HG03439 (cell line): ENCODE measurements at regions not wholly inside any gene's neighbourhood (a gene's known extent, or its start where the extent isn't known, plus 50 kb on each side); places are given as distances from the start of the nearest gene placed in this dataset.

Experiments
- ATAC-seq: cut with Tn5 transposase; IDR thresholded peaks from one replicate; pipeline ENCODE4 v1.9.1; 2021; ENCODE audit warnings: mild to moderate bottlenecking, moderate library complexity; ENCODE audit not compliant: unreplicated experiment

DNA sequence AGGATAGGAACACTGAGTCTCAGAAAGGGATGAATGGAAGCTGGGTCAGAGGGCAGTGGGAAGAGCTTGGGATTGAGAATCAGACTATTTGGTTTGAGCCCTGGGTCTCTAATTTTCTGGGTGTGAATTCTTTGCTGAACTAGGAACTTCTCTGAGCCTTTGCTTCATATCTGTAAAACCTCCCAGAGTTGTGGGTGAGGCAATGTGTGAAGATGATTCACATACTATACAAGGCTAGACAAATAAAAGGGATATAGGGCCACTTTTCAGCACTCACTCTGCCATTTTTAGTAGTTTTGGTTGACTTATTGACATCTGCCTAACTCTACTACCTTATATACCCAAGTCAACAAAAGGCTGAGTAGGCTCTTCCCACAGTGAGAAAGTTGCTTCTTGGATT is 77.7 kb upstream of the JUN start:
- ATAC-seq, result no peak

DNA sequence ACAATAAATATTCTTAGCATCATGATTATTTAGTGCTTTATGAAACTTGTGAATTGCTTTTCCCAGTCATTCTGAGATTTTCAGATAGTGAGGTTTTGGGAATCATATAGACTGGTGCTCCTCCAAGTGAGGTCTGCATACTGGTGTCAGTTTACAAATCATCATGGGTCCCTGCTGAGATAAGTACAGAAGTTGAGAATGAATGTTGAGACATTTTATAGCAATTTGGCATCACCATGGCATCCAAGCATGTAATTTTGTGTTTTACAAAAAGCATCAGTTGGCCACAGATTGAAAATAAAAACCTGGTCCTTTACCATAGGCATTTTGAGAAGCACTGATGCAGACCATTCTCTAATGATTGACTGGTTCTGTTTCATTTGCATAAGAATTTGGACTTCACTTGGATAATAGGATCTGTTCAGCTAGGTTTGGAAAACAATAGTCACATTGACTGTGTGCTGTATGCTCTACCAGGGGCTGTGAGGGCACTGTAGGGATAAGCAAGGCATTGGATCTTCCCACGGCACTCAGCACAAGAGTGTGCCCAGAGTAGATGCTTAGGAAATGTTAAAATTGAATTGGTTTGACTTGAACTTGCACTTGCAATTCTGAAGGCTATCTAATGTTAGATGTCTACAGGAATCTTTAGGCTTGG is 79.0 kb upstream of the JUN start:
- ATAC-seq, result no peak

DNA sequence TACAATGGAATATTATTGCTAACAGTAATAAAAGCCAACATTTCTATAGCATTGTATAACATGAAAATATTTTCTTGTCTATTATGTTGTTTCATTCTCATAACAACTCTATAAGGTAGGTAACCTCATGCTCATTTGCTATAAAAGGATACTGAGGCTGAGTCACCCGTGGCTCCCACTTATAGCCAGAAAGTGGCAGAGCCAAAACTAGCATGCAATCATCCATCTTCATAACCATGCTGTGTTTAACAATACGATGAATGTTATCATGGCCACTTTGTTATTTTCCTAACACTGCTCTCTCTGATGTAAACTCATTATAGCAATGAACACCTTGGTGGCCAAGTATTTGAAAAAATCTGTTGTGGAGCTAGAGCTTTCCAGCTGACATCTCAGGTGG is 80.8 kb upstream of the JUN start:
- no peak for ATAC-seq

DNA sequence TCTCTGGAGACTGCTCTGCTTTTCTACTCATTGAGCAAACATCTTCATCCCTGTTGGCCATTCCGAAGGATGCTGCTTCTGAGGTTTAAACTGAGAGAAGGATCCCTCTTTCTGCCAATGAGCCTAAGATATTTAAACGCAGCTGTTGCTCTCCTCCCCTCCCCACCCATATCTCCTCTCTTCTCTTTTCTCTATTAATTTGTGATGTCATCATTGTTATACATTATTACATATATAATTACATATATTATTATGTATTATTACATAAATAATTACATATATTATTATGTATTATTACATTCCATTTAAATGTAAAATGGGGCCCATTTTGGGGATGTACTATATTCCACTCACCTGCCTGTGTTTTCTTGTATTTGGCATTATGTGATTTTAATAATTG is 82.7 kb upstream of the JUN start:
- no peak for ATAC-seq

DNA sequence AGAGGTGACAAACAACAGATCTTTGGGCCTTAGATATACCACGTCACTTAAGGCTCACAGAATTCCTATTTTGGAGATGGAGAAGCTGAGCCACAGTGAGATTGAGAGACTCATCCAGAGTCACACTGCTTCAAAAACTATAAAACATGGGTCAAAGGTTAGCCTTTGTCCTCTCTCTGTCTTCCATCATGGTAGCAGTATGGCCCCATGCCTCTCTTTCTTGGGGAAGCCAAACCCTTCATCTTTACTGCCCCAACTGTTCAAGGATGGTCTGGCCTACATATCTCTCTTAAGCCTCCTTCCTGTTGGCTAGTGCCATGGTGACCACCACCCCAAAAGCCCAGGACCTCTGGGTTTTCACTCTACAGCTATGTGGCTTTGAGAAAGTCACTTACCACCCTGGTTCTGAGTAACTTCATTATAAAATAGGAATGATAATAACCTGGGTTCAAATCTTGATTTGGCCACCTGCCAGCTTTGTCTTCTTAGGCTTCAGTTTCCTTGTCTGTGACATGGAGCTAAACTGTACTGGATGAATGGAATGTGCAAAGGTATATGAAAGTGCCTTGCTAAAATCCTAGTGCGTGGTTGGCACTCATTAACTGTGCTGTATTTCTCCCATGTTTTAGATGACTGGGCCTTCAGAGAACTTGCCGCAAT is 85.9 kb upstream of the JUN start:
- no peak for ATAC-seq

DNA sequence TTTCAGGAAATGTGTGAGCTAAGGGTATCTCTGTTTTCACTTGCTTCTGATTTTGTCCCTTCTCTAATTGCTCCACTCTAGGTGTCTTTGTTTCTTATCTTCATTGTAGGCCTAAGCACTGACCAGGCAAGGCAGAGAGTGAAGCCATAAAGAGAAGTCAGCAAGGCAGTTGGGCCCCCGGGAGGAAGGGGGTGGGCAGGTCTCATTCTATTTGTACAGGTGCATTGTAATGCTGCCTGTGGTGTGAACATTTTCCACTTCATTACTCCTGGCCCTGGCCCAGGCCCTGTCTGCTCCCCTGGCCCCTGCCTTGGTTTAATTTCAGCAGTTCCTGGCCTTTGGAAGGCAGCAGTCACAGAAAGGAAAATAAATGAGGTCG is 86.4 kb upstream of the JUN start:
- ATAC-seq, result no peak

DNA sequence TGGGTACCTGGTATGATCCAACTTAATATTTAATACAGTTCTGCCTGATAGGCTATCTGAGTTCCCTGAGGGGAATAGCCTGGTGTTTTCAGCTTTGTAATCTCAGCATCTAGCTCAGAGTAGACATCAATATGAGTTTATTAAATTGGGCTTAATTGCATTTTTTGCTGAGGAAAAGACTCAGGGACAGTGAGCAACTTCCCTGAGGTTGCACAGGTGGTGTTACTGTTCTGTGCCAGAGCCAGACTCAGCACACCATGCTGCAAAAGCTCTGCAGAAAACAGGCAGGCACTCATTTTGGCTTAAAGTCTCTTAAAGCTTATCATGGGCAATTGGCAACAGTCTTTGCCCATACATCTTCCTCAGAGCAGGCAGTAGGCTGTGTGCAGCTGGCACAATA is 90.5 kb upstream of the JUN start:
- no peak for ATAC-seq

DNA sequence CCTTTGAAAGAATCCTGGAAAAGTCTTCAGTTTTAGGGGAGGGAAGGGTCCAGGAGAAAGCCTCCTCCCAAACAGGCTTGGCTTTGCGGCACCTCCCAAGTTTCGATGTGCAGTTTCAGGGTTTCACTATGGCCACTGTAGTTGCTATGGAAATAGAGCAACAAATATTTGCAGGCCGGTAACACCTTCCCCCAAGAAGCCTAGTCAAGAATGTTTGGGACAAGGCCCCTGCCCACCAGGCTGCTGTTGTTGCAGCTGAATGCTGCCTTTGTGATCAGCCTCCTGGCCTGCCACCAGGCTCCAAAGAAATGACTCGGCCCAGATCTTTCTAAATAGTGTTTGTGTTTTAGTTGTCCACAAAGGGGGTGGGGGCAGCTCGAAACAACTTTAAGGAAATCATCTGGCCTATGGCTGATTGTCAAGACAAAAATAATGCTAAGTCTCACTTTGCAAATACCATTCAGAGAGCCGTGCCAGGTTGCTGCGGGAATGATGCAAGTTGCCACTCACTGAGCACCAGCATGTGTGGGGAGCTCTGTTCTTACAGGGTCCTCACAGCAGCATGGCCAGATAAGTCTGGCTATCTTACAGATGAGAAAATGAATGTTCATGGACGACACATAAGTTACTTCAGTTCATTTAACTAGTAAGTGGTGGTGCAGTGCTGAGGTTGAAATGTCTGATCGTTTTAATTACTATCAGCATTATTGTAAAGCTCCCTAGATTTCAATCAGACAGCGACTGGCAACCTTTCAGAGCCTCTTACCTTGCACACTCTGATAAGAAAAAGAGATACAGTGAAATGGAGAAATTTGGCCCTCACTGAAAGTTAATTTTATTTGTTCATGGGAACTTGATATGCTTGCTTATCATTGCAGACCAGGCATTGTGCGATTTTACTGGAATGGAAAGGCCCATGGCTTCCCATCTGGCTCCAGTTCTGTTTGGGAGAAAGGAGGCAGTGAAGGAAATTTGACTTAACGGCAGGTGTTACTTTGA is 91.2 kb upstream of the JUN start:
- no peak for ATAC-seq

DNA sequence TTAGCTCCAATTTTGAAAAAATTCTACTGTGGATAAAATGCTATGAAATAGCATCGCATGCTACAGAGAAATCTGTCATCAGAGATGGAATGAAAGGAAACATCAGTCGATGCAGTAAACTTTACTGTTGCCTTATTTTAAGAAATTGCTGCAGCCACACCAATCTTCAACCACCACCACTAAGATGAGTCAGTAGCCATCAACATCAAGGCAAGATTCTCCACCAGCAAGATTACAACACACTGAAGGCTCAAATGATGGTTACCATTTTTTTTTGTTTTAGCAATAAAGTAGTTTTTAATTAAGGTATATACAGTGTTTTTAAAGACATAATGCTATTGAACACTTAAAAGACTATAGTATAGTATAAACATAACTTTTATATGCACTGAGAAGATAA is 95.6 kb upstream of the JUN start:
- ATAC-seq, result no peak

DNA sequence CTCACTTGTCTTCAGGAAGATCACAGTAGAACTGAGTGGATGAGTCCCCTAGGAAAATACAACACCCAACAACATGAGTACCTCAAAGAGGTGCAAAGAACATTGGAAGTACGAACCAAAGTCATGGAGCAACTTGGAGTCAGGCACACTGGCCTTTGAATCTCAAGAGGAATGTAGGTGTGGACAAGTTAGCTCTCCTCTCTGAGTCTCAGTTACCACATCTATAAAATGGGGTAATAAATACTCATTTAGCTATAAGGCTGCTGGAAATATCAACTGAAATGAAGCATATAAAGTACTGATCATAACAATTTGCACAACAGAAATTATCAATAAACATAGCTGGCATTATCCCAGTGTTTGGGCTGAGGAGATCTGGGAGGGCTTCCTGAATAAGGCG is 96.7 kb upstream of the JUN start:
- ATAC-seq, result no peak

DNA sequence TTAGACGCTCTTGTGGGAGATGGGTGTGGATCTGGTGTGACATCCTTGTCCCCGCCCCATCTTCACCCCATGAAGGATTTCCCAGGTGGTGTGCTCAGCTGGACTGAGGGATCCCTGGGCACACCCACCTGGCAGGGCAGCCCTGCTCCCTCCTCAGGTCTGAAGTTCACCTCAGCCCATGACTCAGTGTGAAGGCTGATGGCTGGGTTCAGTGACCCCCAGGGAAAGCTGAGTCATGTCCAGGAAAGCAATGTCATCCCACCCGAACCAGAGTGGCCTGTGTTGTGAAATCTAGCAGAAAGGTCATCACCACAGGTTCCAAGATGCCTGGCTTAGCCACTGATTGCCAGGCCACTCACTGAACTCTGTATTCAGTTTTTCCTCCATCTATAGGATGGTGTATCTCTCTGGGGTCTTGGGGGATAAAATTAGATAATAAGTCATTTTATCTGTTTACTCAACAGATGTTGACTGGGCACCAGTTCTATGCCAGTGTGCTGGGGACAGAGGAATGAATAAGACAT is 97.7 kb upstream of the JUN start:
- no peak for ATAC-seq

DNA sequence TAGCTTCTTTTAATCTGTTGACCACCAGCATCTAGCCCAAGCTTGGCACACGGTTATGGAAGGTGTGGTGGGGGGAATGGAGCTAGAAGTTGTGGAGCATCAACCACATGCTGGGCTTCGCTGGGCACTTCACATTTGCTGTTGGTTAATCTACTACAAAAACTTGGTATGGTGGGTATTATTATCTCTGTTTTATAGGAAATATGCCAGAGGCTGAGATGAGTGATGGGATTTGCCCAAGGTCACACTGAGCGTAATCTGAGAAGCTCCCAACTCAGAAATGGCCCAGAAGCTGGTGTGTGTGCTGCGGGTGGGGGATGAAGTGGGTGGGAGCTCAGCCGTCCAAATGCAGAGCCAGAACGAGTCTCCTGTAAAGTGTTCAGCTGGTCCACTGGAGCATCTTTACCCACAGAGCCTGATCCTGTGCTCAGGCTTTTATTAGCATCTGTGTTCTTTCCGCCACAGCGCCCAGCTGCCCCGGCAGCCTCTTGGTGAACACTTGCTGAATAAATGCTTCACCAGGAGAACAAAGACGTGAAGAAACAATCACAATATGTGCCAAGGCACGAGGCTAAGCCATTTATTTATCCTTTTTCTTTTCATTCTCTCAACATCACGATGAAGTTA is 98.6 kb upstream of the JUN start:
- no peak for ATAC-seq

DNA sequence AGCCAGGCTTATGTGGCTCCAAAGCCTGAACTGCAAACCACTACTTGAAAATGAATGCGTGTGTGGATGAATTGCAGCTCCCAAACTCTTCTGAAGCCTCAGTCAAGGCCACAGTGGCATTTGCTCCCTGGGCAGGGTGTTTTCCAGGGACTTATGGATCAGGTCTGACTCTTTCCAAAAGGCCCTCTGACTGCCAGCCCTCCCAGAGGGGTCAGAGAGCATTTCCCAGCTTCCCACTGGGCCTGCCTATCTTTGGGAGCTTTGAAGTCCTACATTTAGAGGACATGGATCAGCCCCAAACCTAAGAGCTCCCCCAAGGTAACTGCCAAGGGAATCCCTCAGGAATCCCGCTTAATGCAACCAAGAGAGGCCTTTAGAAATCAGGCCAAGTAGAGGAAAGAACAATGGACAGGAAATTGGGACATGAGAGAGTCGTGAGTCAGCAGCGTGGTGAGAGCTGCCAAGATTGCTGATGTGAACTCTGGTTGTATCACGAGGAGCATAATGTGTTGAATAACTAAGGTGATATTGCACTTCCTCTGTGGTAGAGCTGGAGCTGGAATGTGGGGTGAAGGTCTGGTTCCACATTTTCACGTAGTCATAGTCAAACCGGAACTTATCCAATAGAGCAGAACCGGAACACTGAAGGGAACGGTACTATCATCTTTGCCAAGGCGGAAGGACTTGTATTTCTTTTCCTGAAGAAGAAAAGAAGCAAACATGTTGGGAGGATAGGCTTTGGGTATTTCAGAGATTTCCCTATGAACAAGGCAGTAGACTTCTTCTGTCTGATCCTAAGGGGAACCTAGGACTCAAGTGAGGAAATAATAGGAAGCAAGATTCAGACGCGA is 99.4 kb upstream of the JUN start:
- ATAC-seq, result no peak

DNA sequence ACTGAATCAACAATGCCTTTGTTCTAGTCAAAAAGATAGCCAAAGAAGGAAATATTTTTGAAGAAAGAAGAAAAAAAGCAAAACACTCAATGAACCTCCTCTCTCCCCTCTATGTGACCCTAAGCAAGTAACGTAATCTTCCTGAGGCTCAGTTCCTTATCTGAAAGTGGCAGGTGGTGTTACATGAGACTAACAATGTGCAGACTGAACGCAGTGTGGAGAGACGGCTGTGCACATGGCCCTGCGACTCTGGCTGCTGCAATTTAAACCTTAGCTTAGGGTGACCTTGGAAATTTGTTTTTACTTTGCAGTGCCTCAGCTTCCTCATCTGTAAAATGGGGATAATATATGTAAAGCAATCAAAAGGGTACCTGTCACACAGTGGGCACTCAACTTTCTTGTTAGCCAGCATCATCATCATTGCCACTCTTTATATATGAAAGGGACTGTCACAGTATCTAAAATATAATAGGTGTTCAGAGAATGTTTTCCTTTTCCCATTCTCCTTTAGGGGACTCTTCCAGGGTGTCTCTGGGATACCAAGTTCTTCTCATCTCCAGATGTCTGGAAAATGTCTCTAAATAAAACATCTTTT is 100.1 kb upstream of the JUN start:
- no peak for ATAC-seq

DNA sequence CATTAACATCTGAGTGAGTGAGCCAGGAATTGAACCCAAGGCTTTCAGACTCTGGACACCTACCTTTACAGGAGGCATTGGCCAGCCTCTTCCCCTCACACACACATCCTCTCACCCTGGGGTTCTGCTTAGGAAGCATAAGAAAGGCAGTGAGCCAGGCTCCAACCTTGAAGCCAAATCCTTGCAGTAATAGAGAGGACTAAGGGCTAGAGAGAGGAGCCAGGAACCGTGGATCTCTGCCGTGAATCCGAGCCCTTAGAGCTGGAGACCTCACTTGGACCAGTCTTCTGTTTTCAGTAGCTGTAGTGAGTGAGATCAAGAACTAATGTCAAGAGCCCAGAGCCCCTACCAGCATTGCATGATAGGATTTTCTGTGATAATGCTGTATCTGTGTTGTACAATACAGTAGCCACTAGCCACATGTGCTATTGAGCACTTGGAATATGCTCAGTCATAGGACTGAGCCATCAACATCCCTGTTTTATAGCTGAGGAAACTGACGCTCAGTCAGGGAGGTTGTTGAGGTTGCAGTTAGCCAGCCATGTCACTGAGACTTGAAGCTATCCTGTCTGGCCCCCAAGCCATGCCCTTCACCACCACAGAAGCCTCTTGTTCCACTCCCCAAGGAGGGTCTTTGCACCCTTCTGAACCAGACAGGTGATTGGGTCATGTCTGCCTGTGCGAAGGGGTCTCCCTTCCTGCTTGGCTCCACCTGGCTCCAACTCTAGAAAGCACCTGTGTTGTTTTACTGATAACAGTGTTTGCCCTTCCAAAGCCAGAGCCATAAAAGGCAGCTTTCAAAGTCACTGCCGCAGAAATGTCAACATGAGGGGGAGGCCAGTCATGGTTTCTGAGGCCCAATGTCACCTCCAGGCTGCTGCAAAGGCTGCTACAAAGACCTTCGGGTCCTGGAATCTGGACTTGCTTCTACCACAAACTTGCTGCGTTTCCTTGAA is 101.1 kb upstream of the JUN start:
- no peak for ATAC-seq

DNA sequence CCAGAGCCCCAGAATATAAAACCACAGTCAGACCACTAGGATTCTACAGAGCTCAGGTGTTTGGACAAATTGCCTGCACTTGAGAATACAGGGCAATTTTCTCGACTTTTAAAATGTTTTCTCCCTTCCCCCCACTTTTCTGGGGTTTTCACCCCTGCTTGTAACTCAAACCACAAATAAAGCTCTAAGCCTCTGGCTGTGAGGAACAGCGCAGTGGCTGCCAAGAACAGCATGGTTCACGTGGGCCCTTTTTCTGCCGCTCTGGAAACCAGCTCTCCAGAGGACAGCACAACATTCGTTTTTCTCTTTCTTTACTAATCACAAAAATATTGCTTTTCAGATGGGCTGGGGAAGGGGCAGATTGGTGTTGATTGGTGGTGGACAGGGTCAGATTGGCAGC is 102.2 kb upstream of the JUN start:
- ATAC-seq, result no peak

DNA sequence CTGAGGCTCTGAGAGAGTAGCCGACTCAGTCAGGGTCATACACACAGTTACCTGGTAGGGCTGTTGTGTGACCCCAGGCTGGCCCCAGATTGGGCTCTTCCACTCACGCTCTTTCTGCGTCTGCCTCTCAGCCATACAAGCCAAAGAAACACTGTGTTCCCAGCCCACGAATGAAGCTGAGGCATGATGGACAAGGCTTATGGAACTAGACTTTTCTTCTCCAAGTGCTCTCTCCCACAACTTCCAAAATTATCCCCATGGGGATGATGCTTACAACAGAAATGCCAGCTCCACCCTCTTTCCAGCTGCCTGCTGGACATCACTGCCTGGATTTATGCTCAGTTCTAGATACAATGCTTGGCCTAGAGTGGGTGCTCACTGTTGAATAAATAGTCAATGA is 102.8 kb upstream of the JUN start:
- ATAC-seq, result no peak

DNA sequence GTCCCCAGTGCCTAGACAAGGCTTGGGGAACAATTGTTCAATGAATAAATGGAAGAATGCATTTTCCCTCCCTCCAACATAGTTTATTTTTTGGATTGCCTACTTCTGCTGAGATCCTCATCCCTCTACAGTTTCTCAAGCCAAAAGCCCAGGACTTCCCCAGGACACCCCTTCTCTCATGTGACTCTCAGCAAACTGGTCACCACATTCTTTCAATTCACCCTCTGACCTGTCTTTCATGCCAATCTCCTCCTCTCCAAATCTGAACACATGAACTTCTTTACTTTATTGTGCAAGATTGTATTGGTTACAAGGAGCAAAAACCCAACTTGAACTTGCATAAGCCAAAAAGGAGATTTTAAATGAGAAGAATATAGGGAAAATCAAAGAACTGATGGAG is 103.2 kb upstream of the JUN start:
- ATAC-seq, result no peak

DNA sequence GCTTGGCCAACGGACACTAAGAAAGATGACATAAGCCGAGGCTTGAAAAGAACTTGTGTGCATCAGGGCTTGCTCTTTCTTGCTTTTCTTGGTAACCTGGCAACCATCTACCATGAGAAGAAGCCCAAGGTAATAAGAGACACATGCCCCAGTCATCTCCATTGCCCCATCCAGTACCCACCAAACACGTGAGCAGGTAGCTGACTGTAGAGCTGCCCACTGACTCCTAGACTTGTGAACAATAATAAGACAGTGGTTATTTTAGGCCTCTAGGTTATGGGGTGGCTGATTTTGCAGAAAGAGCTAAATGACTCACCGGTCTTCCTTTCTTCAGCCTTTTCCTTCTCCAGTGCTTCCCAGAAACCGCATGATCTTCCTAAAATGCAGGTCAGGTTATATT is 105.0 kb upstream of the JUN start:
- no peak for ATAC-seq
